Heart right ventricle (tissue), 16 donors: ENCODE measurements at regions not wholly inside any gene's neighbourhood (a gene's known extent, or its start where the extent isn't known, plus 50 kb on each side); places are given as distances from the start of the nearest gene placed in this dataset.
A peak's percentile ranks its signal among the peaks of the same experiment; 100 is the strongest.

Experiments used
- ATAC-seq, 8 donors: fragments of 200-7000 bp; cut with Tn5 transposase; one replicate each; pipeline ENCODE4 v1.9.1; 2020; ENCODE audit warnings: mild to moderate bottlenecking in 8 of 8, moderate library complexity in 8 of 8, moderate number of reproducible peaks in 1 of 8
- DNase-seq, 2 donors: peaks; one replicate each; pipeline ENCODE4 v3.0.0-alpha.2; 2020
- H3K27ac ChIP-seq, 10 donors: fragments of 200-600 bp; sonication (generic) in 2 of 10; one replicate each; pipeline versions ENCODE4 v1.5.0 to v1.8.0; 2020 to 2022; ENCODE audit warnings: mild to moderate bottlenecking in 3 of 10
- H3K27me3 ChIP-seq, 7 donors: fragments of 200-600 bp; one replicate each; pipeline ENCODE4 v1.8.0; 2021 to 2022; ENCODE audit warnings: mild to moderate bottlenecking in 2 of 7
- H3K36me3 ChIP-seq, 9 donors: fragments of 200-600 bp; sonication (generic) in 1 of 9; one replicate each; pipeline versions ENCODE4 v1.5.0 to v1.8.0; 2020 to 2022; ENCODE audit warnings: mild to moderate bottlenecking in 2 of 9
- H3K4me1 ChIP-seq, 9 donors: fragments of 200-600 bp; sonication (generic) in 1 of 9; one replicate each; pipeline versions ENCODE4 v1.5.0 to v1.8.0; 2020 to 2022; ENCODE audit warnings: mild to moderate bottlenecking in 4 of 9
- H3K4me3 ChIP-seq, 10 donors: fragments of 200-600 bp; sonication (generic) in 2 of 10; one replicate each; pipeline versions ENCODE4 v1.5.0 to v1.8.0; 2020 to 2022; ENCODE audit warnings: mild to moderate bottlenecking in 7 of 10, moderate library complexity in 2 of 10
- H3K9me3 ChIP-seq, 11 donors: fragments of 200-600 bp in 10 of 11; sonication (generic) in 2 of 11; one replicate each; pipeline versions ENCODE4 v1.5.0 to v1.8.0; 2013 to 2022; ENCODE audit warnings: mild to moderate bottlenecking in 2 of 11, control low read depth in 1 of 11, moderate library complexity in 1 of 11
- CTCF ChIP-seq, 9 donors: fragments of 200-600 bp; sonication (generic) in 2 of 9; IDR thresholded peaks; one replicate each; pipeline versions ENCODE4 v1.5.0 to v1.8.0; 2021 to 2022; ENCODE audit warnings: antibody characterized with exemption in 9 of 9, mild to moderate bottlenecking in 5 of 9, moderate library complexity in 1 of 9
- WGBS, 2 donors: extraction: QIAGEN DNeasy Blood & Tissue Kit; methylation state at CpG; one replicate each; pipeline ENCODE4 v1.1.7; 2013; ENCODE audit warnings: inconsistent platforms in 1 of 2; 5-methylcytosine and 5-hydroxymethylcytosine counted together
- intact Hi-C, 10 donors: fragments of 100-400 bp; cut with DNase I; formaldehyde crosslinking; loops; one replicate each; pipeline versions ENCODE4 v1.11.1 to v1.14.2; 2022
- donor health status: Arrhythmogenic right ventricular cardiomyopathy.
- donor health status: ischemic (EF 13 %, LVEDD 7.1; RV severe dilation, severe dysfunction).
- donor health status: healthy with polysubstance abuse.
- donor health status: DM: no; HTN: yes; CAD: no.
- donor health status: DM: no; HTN: no; CAD: no.
- donor health status: ischemic (EF 25% LVEDD 6.9; RV normal size, moderate dysfunction).
- donor health status: ischemic (EF 25% LVEDD 5.7; RV mildly dilated, moderate dysfunction).
- donor health status: healthy.
- donor health status: DM: yes; HTN: yes; CAD: no.
- donor health status: Ischemic cardiomyopathy.
- donor health status: ischemic (EF 35%, LVEDD 5.7; RV mildly dilated, moderate dysfunction).
- donor health status: nonischemic (EF 11% LVEDD 7.7; RV severe dilation, severe dysfunction).
- donor health status: DM: yes; HTN: yes; CAD: no.
- donor health status: PGD.
- donor health status: ischemic (EF 29% LVEDD 5.4; RV normal size, mild dysfunction).
- donor health status: nonischemic (EF 23%, LVEDD 6.1; RV moderate dilation, normal function).

- no peak overlapping the region for H3K4me3 ChIP-seq
- TF ChIP-seq CTCF (IDR thresholded peaks at IDR 0.05) = no peak
- no peaks in the 10 kb centered on the region for H3K27me3 ChIP-seq
- peaks cover 0 to 3% (median 0%) of the 10 kb centered on the region in 11 donors for H3K9me3 ChIP-seq
- no peaks in the 10 kb centered on the region for H3K36me3 ChIP-seq
- ATAC-seq (no peak), DNase-seq (no peak)
- H3K27ac ChIP-seq = no peak overlapping the region
- peaks cover 0 to 4% (median 0%) of the 10 kb centered on the region in 9 donors for H3K4me1 ChIP-seq
- 86 to 95% methylated on average over 2 of the region's 2 CpGs for WGBS, 2 donors
- intact Hi-C loops = no loop called here
Measured at GRCh38 chr5:23318960-23319359, 188.4 kb upstream of the PRDM9 start.

GRCh38 chr5:23318166-23318565, 189.2 kb upstream of the PRDM9 start:
- intact Hi-C loops = no loop called here
- no peaks in the 10 kb centered on the region for H3K36me3 ChIP-seq
- H3K27me3 ChIP-seq = no peaks in the 10 kb centered on the region
- TF ChIP-seq CTCF (IDR thresholded peaks at IDR 0.05) = no peak
- WGBS, 2 donors = 94 to 96% methylated on average over 1 of the region's 1 CpG
- H3K27ac ChIP-seq = no peak overlapping the region
- peaks cover 0 to 4% (median 0%) of the 10 kb centered on the region in 9 donors for H3K4me1 ChIP-seq
- no peak overlapping the region for H3K4me3 ChIP-seq
- ATAC-seq = no peak
- peaks cover 0 to 3% (median 0%) of the 10 kb centered on the region in 11 donors for H3K9me3 ChIP-seq
- DNase-seq = no peak

- H3K36me3 ChIP-seq = no peaks in the 10 kb centered on the region
- H3K4me1 ChIP-seq = no peaks in the 10 kb centered on the region
- no peak overlapping the region for H3K4me3 ChIP-seq
- peaks cover 0 to 7% (median 0%) of the 10 kb centered on the region in 11 donors for H3K9me3 ChIP-seq
- WGBS, 2 donors = 27 to 29% methylated on average over 1 of the region's 1 CpG
- H3K27me3 ChIP-seq = no peaks in the 10 kb centered on the region
- intact Hi-C loops = no loop called here
- no peak for DNase-seq
- no peak for TF ChIP-seq CTCF (IDR thresholded peaks at IDR 0.05)
- H3K27ac ChIP-seq = peak overlapping the region in 1 of 10 donors; percentile 4
- ATAC-seq = peak in 1 of 8 donors; percentile 38
Measured at GRCh38 chr5:23316060-23316591, 191.3 kb upstream of the PRDM9 start.

GRCh38 chr5:23314827-23315226, 192.6 kb upstream of the PRDM9 start:
- ATAC-seq (no peak), DNase-seq (no peak)
- H3K27me3 ChIP-seq = no peaks in the 10 kb centered on the region
- peaks cover 0 to 7% (median 0%) of the 10 kb centered on the region in 11 donors for H3K9me3 ChIP-seq
- H3K4me3 ChIP-seq = no peak overlapping the region
- TF ChIP-seq CTCF (IDR thresholded peaks at IDR 0.05) = no peak
- H3K27ac ChIP-seq = no peak overlapping the region
- 79 to 80% methylated on average over 3 of the region's 3 CpGs for WGBS, 2 donors
- no peaks in the 10 kb centered on the region for H3K4me1 ChIP-seq
- intact Hi-C loops = no loop called here
- no peaks in the 10 kb centered on the region for H3K36me3 ChIP-seq
